ENCODE measurements at regions not wholly inside any gene's neighbourhood (a gene's known extent, or its start where the extent isn't known, plus 50 kb on each side); places are given as distances from the start of the nearest gene placed in this dataset.

DNA sequence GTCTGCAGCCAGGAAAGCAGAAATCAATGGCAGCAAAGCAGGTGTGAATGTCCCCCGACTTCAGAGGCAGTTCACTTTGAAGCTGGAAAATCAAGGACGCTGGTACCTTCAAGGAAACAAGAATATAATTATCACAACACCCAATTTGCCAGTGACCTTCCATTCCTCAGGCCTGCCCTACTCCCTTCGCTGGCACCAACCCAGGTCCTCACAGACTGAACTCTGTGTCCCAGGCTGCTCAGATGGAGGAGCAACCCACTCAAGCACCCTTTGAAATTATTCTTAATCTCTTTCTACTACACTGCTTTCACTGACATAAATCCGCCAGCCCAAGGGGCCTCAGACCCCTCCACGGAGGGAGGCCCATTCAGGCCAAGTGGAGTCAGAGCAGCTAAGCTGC, 64.7 kb upstream of the WT1 start:
- TF ChIP-seq, protein P1, sequence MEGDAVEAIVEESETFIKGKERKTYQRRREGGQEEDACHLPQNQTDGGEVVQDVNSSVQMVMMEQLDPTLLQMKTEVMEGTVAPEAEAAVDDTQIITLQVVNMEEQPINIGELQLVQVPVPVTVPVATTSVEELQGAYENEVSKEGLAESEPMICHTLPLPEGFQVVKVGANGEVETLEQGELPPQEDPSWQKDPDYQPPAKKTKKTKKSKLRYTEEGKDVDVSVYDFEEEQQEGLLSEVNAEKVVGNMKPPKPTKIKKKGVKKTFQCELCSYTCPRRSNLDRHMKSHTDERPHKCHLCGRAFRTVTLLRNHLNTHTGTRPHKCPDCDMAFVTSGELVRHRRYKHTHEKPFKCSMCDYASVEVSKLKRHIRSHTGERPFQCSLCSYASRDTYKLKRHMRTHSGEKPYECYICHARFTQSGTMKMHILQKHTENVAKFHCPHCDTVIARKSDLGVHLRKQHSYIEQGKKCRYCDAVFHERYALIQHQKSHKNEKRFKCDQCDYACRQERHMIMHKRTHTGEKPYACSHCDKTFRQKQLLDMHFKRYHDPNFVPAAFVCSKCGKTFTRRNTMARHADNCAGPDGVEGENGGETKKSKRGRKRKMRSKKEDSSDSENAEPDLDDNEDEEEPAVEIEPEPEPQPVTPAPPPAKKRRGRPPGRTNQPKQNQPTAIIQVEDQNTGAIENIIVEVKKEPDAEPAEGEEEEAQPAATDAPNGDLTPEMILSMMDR (IDR thresholded peaks at IDR 0.05), result no peak
- TF ChIP-seq POLR2A (IDR thresholded peaks at IDR 0.05), result no peak
